NCI-H1436 (cell line): ENCODE measurements at regions not wholly inside any gene's neighbourhood (a gene's known extent, or its start where the extent isn't known, plus 50 kb on each side); places are given as distances from the start of the nearest gene placed in this dataset.

Experiments
- DNase-seq: peaks from one replicate; lab custom pipeline; 2025; lab: John Stamatoyannopoulos, UW

- no peak for DNase-seq
Observed at GRCh38 chr22:49604732-49605302, 222.9 kb downstream of the BRD1 start.

- DNase-seq = no peak
Observed at GRCh38 chr22:49603016-49603415, 224.7 kb downstream of the BRD1 start.

GRCh38 chr22:49602481-49602880 is 225.2 kb downstream of the BRD1 start:
- no peak for DNase-seq

- no peak for DNase-seq
Observed at GRCh38 chr22:49601614-49602321, 225.9 kb downstream of the BRD1 start.

- DNase-seq = no peak
Observed at GRCh38 chr22:49600891-49601431, 226.7 kb downstream of the BRD1 start.

GRCh38 chr22:49600468-49600867 is 227.2 kb downstream of the BRD1 start:
- no peak for DNase-seq

GRCh38 chr22:49599691-49600455 is 227.8 kb downstream of the BRD1 start:
- no peak for DNase-seq

GRCh38 chr22:49599039-49599438 is 228.6 kb downstream of the BRD1 start:
- no peak for DNase-seq

- no peak for DNase-seq
Observed at GRCh38 chr22:49598338-49598737, 229.3 kb downstream of the BRD1 start.

GRCh38 chr22:49597428-49598039 is 230.1 kb downstream of the BRD1 start:
- DNase-seq = no peak

- DNase-seq = no peak
Observed at GRCh38 chr22:49595465-49596078, 232.1 kb downstream of the BRD1 start.

- DNase-seq = no peak
Observed at GRCh38 chr22:49594078-49594477, 233.6 kb downstream of the BRD1 start.

- no peak for DNase-seq
Observed at GRCh38 chr22:49593509-49593908, 234.2 kb downstream of the BRD1 start.

GRCh38 chr22:49592780-49593501 is 234.7 kb downstream of the BRD1 start:
- no peak for DNase-seq

GRCh38 chr22:49590851-49591445 is 236.7 kb downstream of the BRD1 start:
- no peak for DNase-seq

GRCh38 chr22:49590381-49590780 is 237.3 kb downstream of the BRD1 start:
- DNase-seq = no peak

GRCh38 chr22:49589811-49590210 is 237.9 kb downstream of the BRD1 start:
- no peak for DNase-seq

GRCh38 chr22:49589301-49589700 is 238.4 kb downstream of the BRD1 start:
- DNase-seq = no peak

GRCh38 chr22:49588739-49589138 is 238.9 kb downstream of the BRD1 start:
- DNase-seq = no peak

- DNase-seq = no peak
Observed at GRCh38 chr22:49587987-49588386, 239.7 kb downstream of the BRD1 start.

GRCh38 chr22:49587421-49587820 is 240.3 kb downstream of the BRD1 start:
- DNase-seq = no peak
